Astrocyte of the cerebellum (primary cell): ENCODE measurements at regions not wholly inside any gene's neighbourhood (a gene's known extent, or its start where the extent isn't known, plus 50 kb on each side); places are given as distances from the start of the nearest gene placed in this dataset.

Source experiments
- DNase-seq: peaks from one replicate; pipeline ENCODE4 v3.0.0-alpha.2; 2011; ENCODE audit warnings: low read depth
- H3K4me3 ChIP-seq: 2 replicates; pipeline ENCODE4 v1.5.1; 2011; ENCODE audit warnings: mild to moderate bottlenecking, low read depth, low read length, moderate library complexity
- CTCF ChIP-seq: IDR thresholded peaks from 2 replicates; pipeline ENCODE4 v1.5.1; 2012; ENCODE audit warnings: low read length, low read depth, moderate library complexity, mild to moderate bottlenecking; ENCODE audit errors: missing control alignments
- in situ Hi-C: cut with HindIII; loops from 2 replicates; pipeline ENCODE4 v1.10.0; 2017; ENCODE audit warnings: low sequenced_read_pairs

DNA sequence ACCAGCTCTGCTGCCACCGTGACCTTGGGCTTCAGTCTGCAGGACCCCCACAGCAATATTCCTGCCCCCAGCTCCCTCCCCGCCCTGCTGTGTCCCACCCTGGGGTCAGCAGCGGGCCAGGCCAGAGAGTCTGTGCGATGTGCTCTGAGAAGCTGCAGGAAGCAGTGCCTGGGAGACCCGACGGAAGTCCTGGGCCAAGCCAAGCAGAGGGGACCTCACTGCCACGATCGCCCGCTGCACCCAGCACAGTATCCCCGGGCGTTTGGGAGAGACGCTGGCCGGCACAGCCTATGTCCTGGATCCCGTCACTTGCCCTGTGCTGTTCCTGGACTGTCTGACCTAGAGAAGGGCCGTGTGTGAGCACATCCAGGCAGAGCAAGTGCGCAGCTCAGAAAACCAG, 106.6 kb upstream of the TTC34 start:
- no peak for DNase-seq
- no peak for TF ChIP-seq CTCF
- no peak overlapping the region for H3K4me3 ChIP-seq
- in situ Hi-C loops: no loop called here

DNA sequence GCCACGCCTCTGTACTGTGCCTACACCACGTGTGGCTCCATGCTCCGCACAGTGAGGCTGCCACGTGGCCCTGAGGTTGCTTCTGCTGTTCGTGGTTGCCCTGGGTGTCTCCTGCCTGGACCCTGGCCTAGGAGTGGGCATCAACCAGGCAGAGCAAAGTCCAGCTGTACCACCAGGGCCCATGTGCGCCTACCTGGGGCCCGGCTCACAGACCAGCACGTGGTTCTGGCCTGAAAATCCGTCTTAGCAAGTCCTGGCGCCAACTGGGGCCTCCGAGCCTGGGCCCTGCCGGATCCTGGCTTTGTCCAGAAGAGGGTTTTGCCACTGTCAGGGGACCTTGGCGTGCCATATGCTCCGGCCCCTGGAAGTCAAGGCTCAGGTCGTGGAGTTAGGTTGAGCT, 107.1 kb upstream of the TTC34 start:
- TF ChIP-seq CTCF: no peak
- H3K4me3 ChIP-seq: no peak overlapping the region
- in situ Hi-C loops: no loop called here
- DNase-seq: no peak

DNA sequence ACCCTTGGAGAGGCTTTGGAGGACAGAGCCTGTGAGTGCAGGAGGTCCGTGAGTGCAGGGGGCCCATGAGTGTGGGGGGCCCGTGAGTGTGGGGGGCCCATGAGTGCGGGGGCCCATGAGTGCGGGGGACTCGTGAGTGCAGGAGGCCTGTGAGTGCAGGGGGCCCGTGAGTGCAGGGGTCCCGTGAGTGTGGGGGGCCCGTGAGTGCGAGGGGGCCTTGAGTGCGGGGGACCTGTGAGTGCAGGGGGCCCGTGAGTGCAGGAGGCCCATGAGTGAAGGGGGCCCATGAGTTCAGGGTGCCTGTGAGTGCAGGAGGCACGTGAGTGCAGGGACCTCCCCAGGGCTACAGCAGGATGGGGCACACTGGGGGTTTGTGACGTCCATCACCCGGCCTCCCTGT, 108.3 kb upstream of the TTC34 start:
- H3K4me3 ChIP-seq: no peak overlapping the region

DNA sequence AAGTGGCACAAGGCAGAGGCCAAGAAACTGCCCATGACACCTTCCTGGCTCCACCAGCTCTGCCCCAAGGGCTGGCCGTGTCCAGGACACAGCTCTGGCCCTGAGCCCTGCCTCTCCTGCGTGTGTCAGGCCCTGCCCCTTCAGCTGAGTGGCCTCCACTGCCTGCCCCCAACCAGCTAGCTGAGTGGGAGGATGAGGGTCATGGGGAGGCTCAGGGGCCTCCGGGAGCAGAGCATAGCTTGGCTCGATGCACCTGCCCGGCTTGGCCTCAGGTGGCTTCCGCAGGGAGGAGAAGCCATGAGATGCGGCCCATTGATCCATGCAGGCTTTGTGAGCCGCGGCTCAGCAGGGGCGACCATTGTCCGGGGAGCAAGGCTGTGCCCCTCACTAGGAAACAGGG, 108.7 kb upstream of the TTC34 start:
- H3K4me3 ChIP-seq: no peak overlapping the region
- TF ChIP-seq CTCF: no peak
- no peak for DNase-seq
- in situ Hi-C loops: no loop called here

More for the DNA sequence above, 108.3 kb upstream of the TTC34 start:
- in situ Hi-C loops: no loop called here
- no peak for DNase-seq
- TF ChIP-seq CTCF: no peak

GRCh38 chr1:2911421-2912178, 109.7 kb upstream of the ACTRT2 start:
- no peak for TF ChIP-seq CTCF
- DNase-seq: no peak
- in situ Hi-C loops: no loop called here
- H3K4me3 ChIP-seq: no peak overlapping the region

- in situ Hi-C loops: no loop called here
- no peak for TF ChIP-seq CTCF
- DNase-seq: no peak
- no peak overlapping the region for H3K4me3 ChIP-seq
Observed at GRCh38 chr1:2912424-2913061, 108.7 kb upstream of the ACTRT2 start.
